ENCODE measurements at regions not wholly inside any gene's neighbourhood (a gene's known extent, or its start where the extent isn't known, plus 50 kb on each side); places are given as distances from the start of the nearest gene placed in this dataset.

GRCh38 chrX:149230689-149231088 is 274.4 kb downstream of the IDS start:
- Histone ChIP-seq H3K14ac (ENCODE audit: low read length in 2 of 2) (no peak overlapping the region), H2AFZ (ENCODE audit: low read depth, low read length) (no peak overlapping the region), H3K23ac (ENCODE audit: low read length in 2 of 2) (no peak overlapping the region), H2BK12ac (ENCODE audit: low read length in 2 of 2) (no peak overlapping the region), H2AK5ac (ENCODE audit: low read length, severe bottlenecking) (no peak overlapping the region), H4K8ac (ENCODE audit: low read length) (no peak overlapping the region), H3K4me3 (ENCODE audit: insufficient read depth in 1 of 2, low read depth in 1 of 2, low read length in 2 of 2) (no peak overlapping the region), H3K4me2 (ENCODE audit: low read length, poor library complexity, severe bottlenecking) (no peak overlapping the region), H2BK15ac (ENCODE audit: low read depth, poor library complexity, severe bottlenecking) (no peak overlapping the region), H4K91ac (ENCODE audit: low read length) (no peak overlapping the region), H3K9ac (ENCODE audit: low read length) (no peak overlapping the region), H3K27ac (ENCODE audit: low read length, poor library complexity, severe bottlenecking) (no peak overlapping the region), H3K4ac (ENCODE audit: low read depth in 1 of 2, low read length in 2 of 2) (no peak overlapping the region), H2BK120ac (ENCODE audit: low read depth, low read length) (no peak overlapping the region), H3K79me1 (replicated peaks; ENCODE audit: low read length, poor library complexity, severe bottlenecking) (no peaks in the 10 kb centered on the region), H3K27me3 (ENCODE audit: control insufficient read depth in 1 of 2, insufficient read depth in 1 of 2, low read length in 2 of 2) (no peaks in the 10 kb centered on the region), H3K36me3 (ENCODE audit: control insufficient read depth in 1 of 2, insufficient read depth in 2 of 2, low read depth in 1 of 2, low read length in 2 of 2) (no peaks in the 10 kb centered on the region), H3K4me1 (ENCODE audit: control insufficient read depth, insufficient read depth, low read depth, low read length) (no peaks in the 10 kb centered on the region), H3K9me3 (ENCODE audit: control insufficient read depth, low read length) (peaks cover 13% of the 10 kb centered on the region), H2BK5ac (ENCODE audit: low read depth, low read length, poor library complexity, severe bottlenecking) (no peak overlapping the region), H3K18ac (ENCODE audit: low read depth in 1 of 2, low read length in 2 of 2) (no peak overlapping the region)
- WGBS: 70% methylated on average over 2 of the region's 2 CpGs
- DNase-seq: no peak

- H4K91ac ChIP-seq (ENCODE audit: low read length): no peak overlapping the region
- no peaks in the 10 kb centered on the region for H3K79me1 ChIP-seq (replicated peaks; ENCODE audit: low read length, poor library complexity, severe bottlenecking)
- H3K4me1 ChIP-seq (ENCODE audit: control insufficient read depth, insufficient read depth, low read depth, low read length): no peaks in the 10 kb centered on the region
- no peak overlapping the region for H2BK15ac ChIP-seq (ENCODE audit: low read depth, poor library complexity, severe bottlenecking)
- no peak for DNase-seq
- H2AFZ ChIP-seq (ENCODE audit: low read depth, low read length): no peak overlapping the region
- no peak overlapping the region for H3K4ac ChIP-seq (ENCODE audit: low read depth in 1 of 2, low read length in 2 of 2)
- H2BK5ac ChIP-seq (ENCODE audit: low read depth, low read length, poor library complexity, severe bottlenecking): no peak overlapping the region
- WGBS: 75% methylated on average over 2 of the region's 2 CpGs
- H3K4me3 ChIP-seq (ENCODE audit: insufficient read depth in 1 of 2, low read depth in 1 of 2, low read length in 2 of 2): no peak overlapping the region
- no peaks in the 10 kb centered on the region for H3K36me3 ChIP-seq (ENCODE audit: control insufficient read depth in 1 of 2, insufficient read depth in 2 of 2, low read depth in 1 of 2, low read length in 2 of 2)
- H3K27me3 ChIP-seq (ENCODE audit: control insufficient read depth in 1 of 2, insufficient read depth in 1 of 2, low read length in 2 of 2): no peaks in the 10 kb centered on the region
- no peak overlapping the region for H3K9ac ChIP-seq (ENCODE audit: low read length)
- H2AK5ac ChIP-seq (ENCODE audit: low read length, severe bottlenecking): no peak overlapping the region
- no peak overlapping the region for H3K18ac ChIP-seq (ENCODE audit: low read depth in 1 of 2, low read length in 2 of 2)
- no peak overlapping the region for H3K4me2 ChIP-seq (ENCODE audit: low read length, poor library complexity, severe bottlenecking)
- H2BK12ac ChIP-seq (ENCODE audit: low read length in 2 of 2): no peak overlapping the region
- H2BK120ac ChIP-seq (ENCODE audit: low read depth, low read length): no peak overlapping the region
- H3K14ac ChIP-seq (ENCODE audit: low read length in 2 of 2): no peak overlapping the region
- H3K23ac ChIP-seq (ENCODE audit: low read length in 2 of 2): no peak overlapping the region
- no peak overlapping the region for H4K8ac ChIP-seq (ENCODE audit: low read length)
- H3K27ac ChIP-seq (ENCODE audit: low read length, poor library complexity, severe bottlenecking): no peak overlapping the region
- peaks cover 7% of the 10 kb centered on the region for H3K9me3 ChIP-seq (ENCODE audit: control insufficient read depth, low read length)
These were observed 281.3 kb downstream of the IDS start for GRCh38 chrX:149223854-149224253.

GRCh38 chrX:149222040-149222439 is 283.1 kb downstream of the IDS start:
- H2BK15ac ChIP-seq (ENCODE audit: low read depth, poor library complexity, severe bottlenecking): no peak overlapping the region
- no peak overlapping the region for H3K27ac ChIP-seq (ENCODE audit: low read length, poor library complexity, severe bottlenecking)
- H3K36me3 ChIP-seq (ENCODE audit: control insufficient read depth in 1 of 2, insufficient read depth in 2 of 2, low read depth in 1 of 2, low read length in 2 of 2): no peaks in the 10 kb centered on the region
- no CpG with 5 or more reads among the region's 1 CpG for WGBS
- H4K8ac ChIP-seq (ENCODE audit: low read length): no peak overlapping the region
- no peak overlapping the region for H2AK5ac ChIP-seq (ENCODE audit: low read length, severe bottlenecking)
- H3K4me2 ChIP-seq (ENCODE audit: low read length, poor library complexity, severe bottlenecking): no peak overlapping the region
- H3K4me1 ChIP-seq (ENCODE audit: control insufficient read depth, insufficient read depth, low read depth, low read length): no peaks in the 10 kb centered on the region
- no peak overlapping the region for H2BK12ac ChIP-seq (ENCODE audit: low read length in 2 of 2)
- no peak for DNase-seq
- peaks cover 3% of the 10 kb centered on the region for H3K9me3 ChIP-seq (ENCODE audit: control insufficient read depth, low read length)
- no peak overlapping the region for H3K9ac ChIP-seq (ENCODE audit: low read length)
- no peak overlapping the region for H3K4ac ChIP-seq (ENCODE audit: low read depth in 1 of 2, low read length in 2 of 2)
- no peak overlapping the region for H2BK120ac ChIP-seq (ENCODE audit: low read depth, low read length)
- H3K79me1 ChIP-seq (replicated peaks; ENCODE audit: low read length, poor library complexity, severe bottlenecking): no peaks in the 10 kb centered on the region
- no peak overlapping the region for H4K91ac ChIP-seq (ENCODE audit: low read length)
- no peak overlapping the region for H2AFZ ChIP-seq (ENCODE audit: low read depth, low read length)
- H3K14ac ChIP-seq (ENCODE audit: low read length in 2 of 2): no peak overlapping the region
- H3K27me3 ChIP-seq (ENCODE audit: control insufficient read depth in 1 of 2, insufficient read depth in 1 of 2, low read length in 2 of 2): no peaks in the 10 kb centered on the region
- H3K23ac ChIP-seq (ENCODE audit: low read length in 2 of 2): no peak overlapping the region
- H2BK5ac ChIP-seq (ENCODE audit: low read depth, low read length, poor library complexity, severe bottlenecking): no peak overlapping the region
- no peak overlapping the region for H3K4me3 ChIP-seq (ENCODE audit: insufficient read depth in 1 of 2, low read depth in 1 of 2, low read length in 2 of 2)
- H3K18ac ChIP-seq (ENCODE audit: low read depth in 1 of 2, low read length in 2 of 2): no peak overlapping the region

GRCh38 chrX:149221230-149221629 is 283.9 kb downstream of the IDS start:
- no peaks in the 10 kb centered on the region for H3K4me1 ChIP-seq (ENCODE audit: control insufficient read depth, insufficient read depth, low read depth, low read length)
- H3K4me2 ChIP-seq (ENCODE audit: low read length, poor library complexity, severe bottlenecking): no peak overlapping the region
- H2BK15ac ChIP-seq (ENCODE audit: low read depth, poor library complexity, severe bottlenecking): no peak overlapping the region
- no peak overlapping the region for H3K18ac ChIP-seq (ENCODE audit: low read depth in 1 of 2, low read length in 2 of 2)
- no peaks in the 10 kb centered on the region for H3K79me1 ChIP-seq (replicated peaks; ENCODE audit: low read length, poor library complexity, severe bottlenecking)
- no peak overlapping the region for H3K27ac ChIP-seq (ENCODE audit: low read length, poor library complexity, severe bottlenecking)
- H2BK12ac ChIP-seq (ENCODE audit: low read length in 2 of 2): no peak overlapping the region
- no peak overlapping the region for H2AK5ac ChIP-seq (ENCODE audit: low read length, severe bottlenecking)
- no peak overlapping the region for H4K91ac ChIP-seq (ENCODE audit: low read length)
- no peak overlapping the region for H3K4ac ChIP-seq (ENCODE audit: low read depth in 1 of 2, low read length in 2 of 2)
- H3K4me3 ChIP-seq (ENCODE audit: insufficient read depth in 1 of 2, low read depth in 1 of 2, low read length in 2 of 2): no peak overlapping the region
- 40% methylated on average over 5 of the region's 6 CpGs for WGBS
- H3K9me3 ChIP-seq (ENCODE audit: control insufficient read depth, low read length): peaks cover 3% of the 10 kb centered on the region
- no peak overlapping the region for H3K23ac ChIP-seq (ENCODE audit: low read length in 2 of 2)
- H4K8ac ChIP-seq (ENCODE audit: low read length): no peak overlapping the region
- no peak overlapping the region for H2BK120ac ChIP-seq (ENCODE audit: low read depth, low read length)
- H2BK5ac ChIP-seq (ENCODE audit: low read depth, low read length, poor library complexity, severe bottlenecking): no peak overlapping the region
- no peak overlapping the region for H3K9ac ChIP-seq (ENCODE audit: low read length)
- DNase-seq: no peak
- no peak overlapping the region for H2AFZ ChIP-seq (ENCODE audit: low read depth, low read length)
- no peak overlapping the region for H3K14ac ChIP-seq (ENCODE audit: low read length in 2 of 2)
- H3K36me3 ChIP-seq (ENCODE audit: control insufficient read depth in 1 of 2, insufficient read depth in 2 of 2, low read depth in 1 of 2, low read length in 2 of 2): no peaks in the 10 kb centered on the region
- H3K27me3 ChIP-seq (ENCODE audit: control insufficient read depth in 1 of 2, insufficient read depth in 1 of 2, low read length in 2 of 2): no peaks in the 10 kb centered on the region
